HG02798 (cell line): ENCODE measurements at regions not wholly inside any gene's neighbourhood (a gene's known extent, or its start where the extent isn't known, plus 50 kb on each side); places are given as distances from the start of the nearest gene placed in this dataset.
"Not testable (repeated sequence)": the region's sequence is repeated elsewhere in the genome, so short reads cannot be mapped to it uniquely, and the experiment has no call there.

Source experiments
- ATAC-seq: cut with Tn5 transposase; IDR thresholded peaks from one replicate; pipeline ENCODE4 v1.9.1; 2021; ENCODE audit warnings: mild to moderate bottlenecking; ENCODE audit not compliant: unreplicated experiment, poor library complexity

DNA sequence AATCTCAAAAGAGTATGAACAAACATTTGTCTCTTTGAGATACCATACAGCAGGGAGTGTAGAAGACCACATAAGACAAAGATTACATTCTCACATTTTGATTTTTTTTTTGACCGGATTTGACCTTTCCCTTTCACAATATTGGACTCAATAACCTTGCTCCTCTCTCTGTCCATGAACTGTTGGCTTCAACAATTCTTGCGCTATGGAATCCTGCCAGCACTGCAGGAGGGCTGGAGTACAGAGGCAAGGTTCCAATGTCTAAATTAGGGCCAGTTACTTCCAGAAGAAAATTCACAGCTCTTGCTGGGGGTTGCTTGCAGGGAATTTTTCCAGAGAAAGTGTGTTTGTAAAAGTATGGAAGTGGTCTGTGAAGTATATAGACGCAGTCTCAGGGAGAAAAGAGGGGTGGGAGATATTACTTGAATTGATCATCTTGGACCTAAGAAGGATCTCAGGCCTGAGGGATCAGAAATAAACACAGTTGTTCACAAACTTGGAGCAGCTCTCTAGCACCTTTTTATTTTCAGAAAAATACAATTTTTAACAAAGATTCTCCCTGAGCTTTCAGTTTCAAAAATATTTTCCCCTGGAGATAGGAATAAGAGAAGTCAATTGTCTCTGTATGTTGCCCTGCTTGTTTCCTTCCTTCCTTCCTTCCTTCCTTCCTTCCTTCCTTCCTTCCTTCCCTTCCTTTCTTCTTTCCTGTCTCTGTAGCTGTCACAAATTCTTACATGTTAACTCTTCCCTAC lies 765.9 kb downstream of the BCKDHB start:
- ATAC-seq: no peak

DNA sequence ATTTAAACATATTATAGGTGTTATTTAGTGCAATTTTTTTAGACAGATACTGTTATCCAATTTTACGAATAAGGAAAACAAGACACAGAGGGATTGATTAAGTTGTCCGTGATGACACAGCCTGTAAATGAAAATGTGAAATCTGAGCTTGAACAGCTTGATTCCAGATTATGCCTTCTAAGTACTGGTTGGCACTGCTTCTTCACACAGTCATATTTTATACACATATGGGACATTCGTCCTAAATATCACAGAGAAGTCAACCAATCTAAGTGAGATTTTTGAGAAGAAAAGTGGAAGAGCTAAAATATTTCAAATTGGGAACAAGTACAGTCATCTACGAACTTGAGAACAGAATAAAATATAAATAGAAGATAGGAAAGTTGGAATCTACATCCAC lies 756.3 kb downstream of the BCKDHB start:
- no peak for ATAC-seq

DNA sequence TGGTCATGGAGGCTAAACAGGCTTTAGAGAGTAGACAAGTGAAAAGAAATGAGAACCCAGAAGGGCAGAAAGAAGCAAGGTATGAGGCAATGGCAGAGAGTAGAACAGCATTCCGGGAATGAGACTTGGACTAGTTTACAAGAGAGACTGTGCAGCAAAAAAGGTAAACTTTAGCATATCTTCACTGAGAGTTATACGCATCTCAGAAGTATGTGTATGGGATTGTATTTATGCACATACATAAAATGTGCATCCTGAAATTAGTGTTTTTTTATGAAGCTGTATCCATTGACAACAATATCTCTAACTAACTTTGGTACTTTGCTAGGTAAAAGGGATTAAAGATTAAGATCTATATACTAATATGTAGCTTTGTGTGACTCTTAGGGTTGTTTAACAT lies 753.6 kb downstream of the BCKDHB start:
- ATAC-seq: no peak

DNA sequence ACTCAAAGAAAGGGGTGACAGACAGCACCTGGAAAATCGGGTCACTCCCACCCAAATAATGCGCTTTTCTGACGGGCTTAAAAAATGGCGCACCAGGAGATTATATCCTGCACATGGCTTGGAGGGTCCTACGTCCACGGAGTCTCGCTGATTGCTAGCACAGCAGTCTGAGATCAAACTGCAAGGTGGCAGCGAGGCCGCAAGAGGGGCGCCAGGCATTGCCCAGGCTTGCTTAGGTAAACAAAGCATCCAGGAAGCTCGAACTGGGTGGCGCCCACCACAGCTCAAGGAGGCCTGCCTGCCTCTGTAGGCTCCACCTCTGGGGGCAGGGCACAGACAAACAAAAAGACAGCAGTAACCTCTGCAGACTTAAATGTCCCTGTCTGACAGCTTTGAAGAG lies 741.5 kb downstream of the BCKDHB start:
- not testable (repeated sequence) for ATAC-seq

DNA sequence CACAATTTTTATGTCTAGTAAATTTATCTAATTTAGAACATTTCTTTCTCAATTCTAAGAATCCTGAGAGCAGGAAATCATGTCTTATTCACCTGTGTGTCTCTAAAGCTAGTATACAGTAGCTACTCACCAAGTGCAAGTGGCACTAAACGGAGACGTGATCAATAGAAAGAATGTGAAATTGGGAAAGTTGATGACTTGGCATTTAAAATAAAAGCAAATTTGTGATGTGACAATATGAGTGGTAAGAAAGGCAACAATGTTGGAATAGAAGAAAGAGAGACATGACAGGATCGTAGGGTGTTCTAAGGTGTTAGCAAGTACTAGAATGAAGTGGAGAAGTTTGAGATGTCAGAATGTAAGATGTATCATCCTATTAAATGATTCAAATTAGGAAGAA lies 725.9 kb downstream of the BCKDHB start:
- ATAC-seq: no peak

DNA sequence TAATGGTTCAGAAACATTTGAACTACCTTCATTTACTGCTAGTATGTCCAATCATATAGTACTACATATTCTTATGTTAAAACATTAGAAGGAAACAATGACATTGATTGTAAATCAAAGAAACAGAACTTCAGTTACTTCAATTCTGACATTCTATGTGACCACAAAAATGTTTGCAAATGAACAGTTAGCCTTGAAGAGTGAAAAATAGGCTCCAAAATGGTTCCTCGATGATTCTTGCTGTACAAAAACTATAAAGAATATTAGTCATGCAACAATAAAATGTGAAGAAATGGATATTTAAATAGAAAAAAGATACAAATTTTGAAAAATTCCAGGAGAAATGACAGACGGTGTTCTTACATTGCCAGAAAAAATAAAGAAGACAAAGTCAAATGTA lies 686.9 kb downstream of the BCKDHB start:
- ATAC-seq: no peak

DNA sequence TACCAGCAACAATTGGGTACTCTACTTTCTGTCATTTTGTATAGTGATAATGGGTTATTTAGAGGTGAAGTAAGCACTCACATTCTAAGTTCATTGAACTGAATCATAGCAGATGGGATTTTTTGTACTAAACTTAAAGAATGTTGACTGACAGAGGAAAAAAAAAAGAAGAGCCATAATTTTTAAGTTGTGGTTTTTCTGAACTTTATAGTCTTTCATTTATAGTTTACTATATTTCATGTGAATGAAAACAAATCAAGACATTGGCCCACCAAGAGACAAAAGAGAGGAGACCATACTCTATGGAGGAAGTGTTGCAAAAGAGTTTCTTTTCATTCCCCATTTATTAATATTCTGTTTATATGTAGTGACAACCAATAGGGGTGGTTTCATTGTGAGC lies 685.7 kb downstream of the BCKDHB start:
- no peak for ATAC-seq

DNA sequence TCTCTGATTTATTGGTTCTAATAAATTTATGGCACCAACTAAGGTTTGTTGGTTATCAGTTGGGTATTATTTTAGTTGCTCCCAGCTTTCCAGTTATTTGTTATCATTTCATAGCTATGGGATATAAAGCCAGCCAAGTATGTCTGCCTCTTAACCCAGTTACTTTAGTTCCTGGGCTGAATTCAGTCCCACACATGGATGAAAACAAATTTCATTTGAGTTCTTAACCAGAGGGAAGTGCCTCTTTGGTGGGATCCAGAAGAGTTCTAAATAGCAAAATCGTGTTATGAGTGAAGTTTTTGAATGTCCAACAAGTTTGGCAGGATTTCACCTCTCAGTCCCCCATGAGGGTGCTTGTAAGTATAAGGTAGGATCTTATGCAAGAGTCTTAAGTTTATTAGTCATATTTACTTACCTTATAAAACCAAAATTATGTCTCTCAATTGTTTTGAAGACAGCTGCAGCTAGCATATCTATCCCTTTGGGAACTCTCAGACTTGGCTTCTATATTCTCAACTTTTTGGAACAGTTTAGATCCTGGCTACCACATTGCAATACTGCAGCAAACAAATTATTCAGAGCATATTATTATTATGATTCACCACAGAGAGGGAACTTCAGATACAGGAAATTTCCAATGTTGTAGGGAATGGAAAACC lies 683.6 kb downstream of the BCKDHB start:
- no peak for ATAC-seq

DNA sequence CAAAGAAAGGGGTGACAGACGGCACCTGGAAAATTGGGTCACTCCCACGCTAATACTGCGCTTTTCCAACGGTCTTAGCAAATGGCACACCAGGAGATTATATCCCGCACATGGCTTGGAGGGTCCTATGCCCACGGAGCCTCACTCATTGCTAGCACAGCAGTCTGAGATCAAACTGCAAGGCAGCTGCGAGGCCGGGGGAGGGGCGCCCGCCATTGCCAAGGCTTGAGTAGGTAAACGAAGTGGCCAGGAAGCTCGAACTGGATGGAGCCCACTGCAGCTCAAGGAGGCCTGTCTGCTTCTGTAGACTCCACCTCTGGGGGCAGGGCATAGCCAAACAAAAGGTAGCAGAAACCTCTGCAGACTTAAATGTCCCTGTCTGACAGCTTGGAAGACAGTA lies 676.8 kb downstream of the BCKDHB start:
- not testable (repeated sequence) for ATAC-seq

DNA sequence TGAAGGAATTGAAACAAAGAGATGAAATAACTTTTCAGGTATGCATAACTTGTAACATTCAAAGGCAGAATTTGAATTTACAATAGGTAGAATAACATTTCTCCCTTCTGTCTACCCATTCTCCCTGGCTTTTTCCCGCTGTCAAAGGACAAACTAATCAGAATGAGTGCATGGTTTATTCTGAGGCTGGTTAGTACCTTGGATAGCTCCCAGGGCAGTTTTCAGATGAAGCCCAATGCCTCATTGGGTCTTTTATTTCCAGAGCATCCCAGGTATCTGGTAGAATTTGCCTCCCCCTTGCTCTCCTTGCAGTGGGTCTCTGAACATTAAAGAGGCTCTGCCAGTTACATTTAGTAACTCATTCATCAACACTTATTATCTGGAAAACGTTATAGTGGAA lies 665.5 kb downstream of the BCKDHB start:
- ATAC-seq: no peak

DNA sequence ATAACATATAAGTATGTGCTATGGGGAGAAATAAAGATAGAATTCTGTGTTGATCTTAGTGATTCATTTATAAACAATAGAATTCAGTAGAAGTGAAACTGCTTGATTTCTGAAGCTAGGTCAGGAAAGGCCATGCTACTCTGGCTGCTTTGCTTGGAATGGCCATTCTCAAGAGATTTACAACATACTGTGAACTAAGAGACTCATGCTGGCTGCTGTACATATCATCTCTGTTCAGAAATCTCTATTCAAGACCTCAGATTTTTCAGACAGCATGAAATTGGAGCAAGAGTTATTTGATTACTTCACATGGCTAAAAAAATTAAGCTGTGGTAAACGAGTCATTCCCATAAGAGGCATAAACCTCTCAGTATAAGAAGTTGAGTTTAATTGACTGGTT lies 662.6 kb downstream of the BCKDHB start:
- no peak for ATAC-seq

DNA sequence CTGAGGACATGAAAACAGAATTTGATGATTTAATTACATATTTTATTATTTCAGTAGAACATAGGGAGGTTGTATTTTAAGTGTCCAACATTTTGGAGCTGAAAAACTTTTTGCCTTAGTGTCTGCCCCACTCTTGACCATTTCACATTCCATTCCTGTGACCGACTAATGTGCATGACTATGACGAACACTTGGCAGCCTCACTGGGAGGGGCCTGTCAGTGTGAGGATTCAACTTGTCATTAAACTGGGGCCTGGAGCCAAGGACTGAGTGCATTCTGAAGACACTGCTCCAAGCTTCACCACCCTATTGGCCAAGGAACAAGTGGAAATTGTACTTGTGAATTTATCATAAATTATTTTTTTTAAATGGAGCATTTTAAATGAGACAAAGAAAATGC lies 661.3 kb downstream of the BCKDHB start:
- no peak for ATAC-seq

DNA sequence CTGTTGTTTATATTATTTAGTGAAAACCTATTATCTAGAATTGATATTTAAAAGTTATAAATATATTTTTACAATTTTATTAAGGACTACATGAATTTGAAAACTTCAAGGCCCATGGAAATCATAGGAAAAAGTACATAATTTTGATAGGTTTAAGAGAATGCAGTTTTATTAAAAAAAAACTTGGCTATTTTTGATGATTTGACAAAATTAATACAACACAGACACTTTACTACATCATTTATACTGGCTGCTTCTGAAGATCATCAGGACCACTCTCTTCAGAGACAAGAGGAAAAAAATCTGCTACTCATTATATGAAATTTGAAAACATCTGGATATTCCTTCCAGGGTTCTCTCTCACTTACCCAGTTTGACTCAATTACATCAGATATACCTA lies 637.7 kb downstream of the BCKDHB start:
- no peak for ATAC-seq

DNA sequence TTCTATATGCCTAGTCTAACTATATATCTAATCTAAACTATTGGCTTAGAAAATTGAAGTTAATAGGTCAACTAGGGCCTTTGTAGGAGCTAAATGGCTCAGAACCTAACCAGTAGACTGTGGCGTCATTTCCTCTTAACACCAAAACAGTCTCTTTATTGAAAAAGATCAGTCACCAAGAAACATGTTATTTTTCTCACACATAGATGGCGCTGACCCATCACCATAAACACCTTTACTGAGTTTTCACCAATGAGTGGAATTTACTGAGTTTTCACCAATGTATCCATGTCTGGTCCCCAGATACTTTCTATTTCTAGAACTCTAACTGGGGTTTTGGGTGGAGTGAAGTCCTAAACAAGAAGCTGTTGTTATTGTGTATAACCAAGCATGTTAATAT lies 636.0 kb downstream of the BCKDHB start:
- ATAC-seq: peak; percentile 60

DNA sequence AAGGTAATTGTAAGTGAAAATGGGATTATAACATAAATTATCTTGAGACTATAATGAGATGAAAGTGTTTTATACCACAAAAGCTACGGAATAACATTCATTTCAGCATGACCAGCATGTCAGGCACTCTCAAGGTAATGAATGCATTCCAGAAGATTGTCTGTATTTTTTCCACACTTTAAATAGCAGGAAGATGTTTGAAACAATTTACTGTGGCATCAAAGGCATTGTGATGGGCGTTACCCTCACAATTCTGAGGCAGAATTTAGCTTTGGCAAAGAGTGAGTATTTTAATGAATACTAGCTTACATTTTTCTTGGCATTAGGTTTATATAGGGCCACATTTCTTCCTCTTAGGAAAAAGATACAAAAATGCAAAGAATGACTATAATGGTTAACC lies 627.2 kb downstream of the BCKDHB start:
- no peak for ATAC-seq

DNA sequence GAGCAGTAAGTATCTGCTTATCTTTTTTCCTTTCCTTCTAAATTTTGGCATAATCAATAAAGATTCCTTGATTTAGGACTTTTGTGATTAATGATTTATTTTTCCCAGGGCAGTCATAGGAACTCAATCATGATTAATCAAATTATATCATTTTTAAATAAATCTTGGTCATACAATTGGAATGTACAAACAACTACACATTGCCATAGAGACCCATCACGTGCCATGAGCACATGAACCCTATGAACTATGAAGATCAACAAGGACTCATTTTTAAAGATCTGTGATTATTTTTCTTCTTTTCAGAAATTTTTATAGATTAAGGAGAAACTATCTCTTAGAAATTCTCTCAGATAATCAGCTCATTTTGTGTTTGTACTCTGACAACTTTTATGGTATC lies 622.4 kb downstream of the BCKDHB start:
- ATAC-seq: no peak

DNA sequence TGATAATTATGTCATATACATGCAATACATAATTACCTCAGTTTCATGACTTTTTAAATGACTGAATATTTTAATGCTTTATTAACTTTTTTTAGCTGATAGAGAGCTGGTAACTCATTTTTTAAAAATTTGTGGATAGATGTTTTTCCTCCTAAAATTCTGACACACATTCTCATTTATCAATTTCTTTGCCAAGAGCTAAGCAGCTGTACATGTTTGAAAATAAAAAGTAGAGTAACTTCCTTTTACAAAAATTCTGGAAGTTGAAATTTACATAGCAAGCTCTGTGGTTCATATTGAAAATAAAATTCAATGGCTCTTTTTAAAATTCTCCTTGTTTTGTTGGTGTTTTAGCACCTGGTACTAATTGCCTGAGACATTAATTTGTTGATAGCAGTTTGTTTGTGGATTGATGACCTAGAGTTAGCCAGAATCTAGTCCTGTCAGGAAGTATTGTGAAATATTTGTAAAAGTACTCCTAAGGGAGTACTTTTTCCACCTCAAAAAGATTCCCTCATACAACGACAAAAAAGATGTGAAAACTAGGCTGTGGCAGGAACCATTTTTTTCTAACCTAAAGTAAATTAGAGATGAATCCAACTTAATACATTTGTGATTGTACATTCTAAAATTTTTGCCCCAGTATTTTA lies 621.8 kb downstream of the BCKDHB start:
- ATAC-seq: no peak

DNA sequence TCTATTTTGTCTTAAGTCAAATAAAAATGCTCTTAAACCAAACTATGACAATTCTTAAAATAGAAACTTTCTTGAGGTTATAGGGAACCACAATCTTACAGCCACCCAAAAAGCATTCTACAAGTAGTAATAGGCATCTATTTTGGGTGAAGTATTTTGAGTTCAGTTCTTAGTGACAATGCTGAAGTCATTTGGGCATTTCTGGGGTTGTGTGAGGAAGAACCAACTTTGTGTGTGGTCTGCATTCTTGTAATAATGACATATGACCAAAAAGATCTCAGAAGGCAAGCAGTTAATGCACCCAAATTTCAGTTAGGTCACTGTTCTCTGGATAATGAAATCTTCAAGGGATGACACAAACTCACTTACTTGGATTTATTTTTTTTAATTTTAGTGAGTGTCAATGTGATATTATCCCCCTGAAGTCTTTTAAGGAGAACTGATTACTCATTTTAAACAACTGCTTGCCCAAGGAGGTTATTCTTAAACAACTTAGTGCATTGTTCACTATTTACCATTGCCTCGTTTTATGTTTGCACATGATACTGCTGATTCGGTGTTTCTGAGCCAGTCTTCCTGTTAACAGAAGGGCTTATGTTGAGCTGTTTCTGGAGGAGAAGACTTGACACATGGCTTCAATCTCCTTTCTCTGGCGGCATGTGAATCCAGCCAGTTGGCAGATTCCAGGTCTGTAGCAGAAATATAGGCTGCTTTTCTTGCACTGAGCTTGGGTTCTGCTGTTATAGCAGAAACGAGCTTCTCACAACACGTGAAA lies 618.9 kb downstream of the BCKDHB start:
- no peak for ATAC-seq

DNA sequence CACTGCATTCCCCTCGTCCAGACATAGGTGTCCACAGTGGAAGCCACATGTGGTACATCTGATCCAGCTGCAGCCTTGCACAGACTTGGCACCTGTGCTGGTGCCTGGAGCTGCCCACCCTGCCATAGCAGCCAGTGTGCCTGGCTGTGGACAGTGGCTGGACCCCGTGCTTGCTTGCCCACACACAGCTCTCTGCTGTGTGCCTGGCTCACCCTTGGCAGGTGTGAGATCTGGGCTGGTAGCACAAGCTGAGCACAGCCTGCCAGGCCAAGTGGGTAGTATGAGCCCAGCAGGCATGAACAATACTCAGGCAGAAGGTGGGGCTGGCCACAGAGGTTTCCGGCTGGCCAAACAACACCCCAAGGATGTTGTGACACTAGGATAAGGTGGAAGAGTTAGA lies 614.4 kb downstream of the BCKDHB start:
- no peak for ATAC-seq

DNA sequence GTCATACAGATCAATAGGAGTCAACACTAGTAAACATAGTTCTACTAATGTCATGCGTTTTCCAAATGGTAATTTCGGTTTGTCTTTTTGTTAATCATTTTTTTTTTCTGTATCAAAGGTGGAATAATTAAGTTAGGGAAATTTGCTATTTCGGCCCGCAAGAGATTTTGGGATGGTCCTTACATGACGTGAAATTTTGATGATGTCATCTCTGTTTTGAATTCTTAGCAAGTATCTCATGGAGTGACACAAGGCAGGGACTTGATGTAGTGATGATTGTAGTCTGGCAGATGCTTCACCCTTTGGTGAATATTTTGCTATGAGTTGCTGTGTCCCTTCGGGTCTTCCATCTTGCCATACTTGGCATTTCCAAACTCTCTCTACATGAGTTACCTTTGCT lies 608.0 kb downstream of the BCKDHB start:
- no peak for ATAC-seq

DNA sequence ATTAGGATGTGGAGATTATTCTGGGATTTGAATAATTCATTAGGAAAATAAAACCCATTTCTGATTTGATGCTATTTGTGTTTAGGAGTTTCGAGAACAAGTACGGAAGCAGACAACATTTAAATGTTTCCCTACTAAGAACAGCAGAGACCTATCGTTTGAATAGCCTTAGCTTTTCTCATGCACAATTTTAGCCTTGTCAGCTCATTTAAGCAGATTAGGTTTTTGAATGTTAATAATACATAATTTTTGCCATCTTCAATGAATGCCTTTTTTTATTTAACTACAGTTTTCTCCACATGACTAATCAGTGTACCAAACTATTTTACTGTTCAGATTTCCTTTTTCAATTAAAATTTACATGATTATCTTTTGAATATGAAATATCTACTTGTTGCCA lies 592.0 kb downstream of the BCKDHB start:
- ATAC-seq: no peak
